GM20431 (cell line): ENCODE measurements at regions not wholly inside any gene's neighbourhood (a gene's known extent, or its start where the extent isn't known, plus 50 kb on each side); places are given as distances from the start of the nearest gene placed in this dataset.

Experiments
- in situ Hi-C: fragments of 300-500 bp; cut with MseI, MboI; formaldehyde crosslinking; loops from one replicate; pipeline ENCODE4 v1.15.0; 2020; ENCODE audit warnings: low sequenced_read_pairs; ENCODE audit not compliant: unreplicated experiment

GRCh38 chr1:87834941-87835340 is 506.3 kb downstream of the LMO4 start:
- in situ Hi-C loops = no loop called here

- in situ Hi-C loops = no loop called here
Observed at GRCh38 chr1:87840767-87841166, 512.1 kb downstream of the LMO4 start.

- in situ Hi-C loops = no loop called here
Observed at GRCh38 chr1:87841332-87841731, 512.7 kb downstream of the LMO4 start.

- in situ Hi-C loops = no loop called here
Observed at GRCh38 chr1:87842156-87842555, 513.5 kb downstream of the LMO4 start.

- in situ Hi-C loops = no loop called here
Observed at GRCh38 chr1:87844251-87844650, 515.6 kb downstream of the LMO4 start.

GRCh38 chr1:87851490-87851889 is 522.8 kb downstream of the LMO4 start:
- in situ Hi-C loops = no loop called here

GRCh38 chr1:87852410-87853161 is 523.9 kb downstream of the LMO4 start:
- in situ Hi-C loops = no loop called here

- in situ Hi-C loops = no loop called here
Observed at GRCh38 chr1:87853576-87854351, 525.1 kb downstream of the LMO4 start.

GRCh38 chr1:87863317-87863716 is 534.6 kb downstream of the LMO4 start:
- in situ Hi-C loops = no loop called here

GRCh38 chr1:87864676-87865075 is 536.0 kb downstream of the LMO4 start:
- in situ Hi-C loops = no loop called here

- in situ Hi-C loops = no loop called here
Observed at GRCh38 chr1:87866416-87866815, 537.7 kb downstream of the LMO4 start.

- in situ Hi-C loops = no loop called here
Observed at GRCh38 chr1:87867626-87868025, 538.9 kb downstream of the LMO4 start.

- in situ Hi-C loops = no loop called here
Observed at GRCh38 chr1:87869567-87869966, 540.9 kb downstream of the LMO4 start.

- in situ Hi-C loops = no loop called here
Observed at GRCh38 chr1:87872189-87872588, 543.5 kb downstream of the LMO4 start.

- in situ Hi-C loops = no loop called here
Observed at GRCh38 chr1:87872692-87873091, 544.0 kb downstream of the LMO4 start.

- in situ Hi-C loops = no loop called here
Observed at GRCh38 chr1:87878873-87879272, 550.2 kb downstream of the LMO4 start.

GRCh38 chr1:87880098-87880760 is 551.5 kb downstream of the LMO4 start:
- in situ Hi-C loops = no loop called here

- in situ Hi-C loops = no loop called here
Observed at GRCh38 chr1:87880764-87881163, 552.1 kb downstream of the LMO4 start.

GRCh38 chr1:87883906-87884305 is 555.2 kb downstream of the LMO4 start:
- in situ Hi-C loops = no loop called here

- in situ Hi-C loops = no loop called here
Observed at GRCh38 chr1:87884581-87884980, 555.9 kb downstream of the LMO4 start.
